Liver (tissue), 3 donors: ENCODE measurements at regions not wholly inside any gene's neighbourhood (a gene's known extent, or its start where the extent isn't known, plus 50 kb on each side); places are given as distances from the start of the nearest gene placed in this dataset.
"Not testable (repeated sequence)": the region's sequence is repeated elsewhere in the genome, so short reads cannot be mapped to it uniquely, and the experiment has no call there.

Experiments
- GABPA ChIP-seq, 2 donors: IDR thresholded peaks in 1 of 2; conservative IDR thresholded peaks in 1 of 2; 2 replicates each; pipeline ENCODE4 v1.6.1; 2016; ENCODE audit warnings: antibody characterized with exemption in 2 of 2, mild to moderate bottlenecking in 1 of 2, moderate library complexity in 1 of 2
- YY1 ChIP-seq: IDR thresholded peaks from 2 replicates; pipeline ENCODE4 v1.6.1; 2016; ENCODE audit warnings: antibody characterized with exemption, mild to moderate bottlenecking
- TF ChIP-seq, protein P1 (sequence below): fragments of 150-350 bp; IDR thresholded peaks from 2 replicates; pipeline ENCODE4 v1.5.1; 2017; ENCODE audit warnings: improper control_type of control experiment, low read depth, low read length; ENCODE audit not compliant: missing input control
- donor health status: healthy.
- donor health status: healthy.

- TF ChIP-seq, protein P1, sequence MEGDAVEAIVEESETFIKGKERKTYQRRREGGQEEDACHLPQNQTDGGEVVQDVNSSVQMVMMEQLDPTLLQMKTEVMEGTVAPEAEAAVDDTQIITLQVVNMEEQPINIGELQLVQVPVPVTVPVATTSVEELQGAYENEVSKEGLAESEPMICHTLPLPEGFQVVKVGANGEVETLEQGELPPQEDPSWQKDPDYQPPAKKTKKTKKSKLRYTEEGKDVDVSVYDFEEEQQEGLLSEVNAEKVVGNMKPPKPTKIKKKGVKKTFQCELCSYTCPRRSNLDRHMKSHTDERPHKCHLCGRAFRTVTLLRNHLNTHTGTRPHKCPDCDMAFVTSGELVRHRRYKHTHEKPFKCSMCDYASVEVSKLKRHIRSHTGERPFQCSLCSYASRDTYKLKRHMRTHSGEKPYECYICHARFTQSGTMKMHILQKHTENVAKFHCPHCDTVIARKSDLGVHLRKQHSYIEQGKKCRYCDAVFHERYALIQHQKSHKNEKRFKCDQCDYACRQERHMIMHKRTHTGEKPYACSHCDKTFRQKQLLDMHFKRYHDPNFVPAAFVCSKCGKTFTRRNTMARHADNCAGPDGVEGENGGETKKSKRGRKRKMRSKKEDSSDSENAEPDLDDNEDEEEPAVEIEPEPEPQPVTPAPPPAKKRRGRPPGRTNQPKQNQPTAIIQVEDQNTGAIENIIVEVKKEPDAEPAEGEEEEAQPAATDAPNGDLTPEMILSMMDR, result not testable (repeated sequence)
- TF ChIP-seq GABPA (IDR thresholded peaks at IDR 0.05 in 1 of 2, conservative IDR thresholded peaks at IDR 0.05 in 1 of 2); YY1: not testable (repeated sequence)
Measured at GRCh38 chr10:87437450-87437849, 67.2 kb upstream of the MINPP1 start.
